NCI-H128 (cell line): ENCODE measurements at regions not wholly inside any gene's neighbourhood (a gene's known extent, or its start where the extent isn't known, plus 50 kb on each side); places are given as distances from the start of the nearest gene placed in this dataset.
"Not testable (repeated sequence)": the region's sequence is repeated elsewhere in the genome, so short reads cannot be mapped to it uniquely, and the experiment has no call there.

Source experiments
- DNase-seq: peaks from one replicate; lab custom pipeline; 2025; ENCODE audit not compliant: unreplicated experiment; lab: John Stamatoyannopoulos, UW

DNA sequence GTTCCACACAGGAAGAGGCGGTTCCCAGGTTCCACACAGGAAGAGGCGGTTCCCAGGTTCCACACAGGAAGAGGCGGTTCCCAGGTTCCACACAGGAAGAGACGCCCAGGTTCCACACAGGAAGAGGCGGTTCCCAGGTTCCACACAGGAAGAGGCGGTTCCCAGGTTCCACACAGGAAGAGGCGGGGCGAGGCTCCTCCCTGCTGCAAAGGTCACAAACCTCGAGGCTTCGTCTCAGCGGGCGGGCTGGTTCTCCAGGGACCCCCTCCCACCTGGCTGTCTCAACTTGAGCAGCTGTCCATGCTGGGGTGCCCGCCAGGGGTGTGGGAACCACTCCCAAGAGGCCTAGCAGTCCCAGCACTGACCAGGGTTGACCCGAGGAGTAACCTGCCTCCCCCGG, 94.3 kb upstream of the RUFY1 start:
- not testable (repeated sequence) for DNase-seq

- no peak for DNase-seq
Observed at GRCh38 chr5:179455320-179455719, 95.0 kb upstream of the RUFY1 start.

GRCh38 chr5:179454356-179454755, 96.0 kb upstream of the RUFY1 start:
- DNase-seq = no peak

DNA sequence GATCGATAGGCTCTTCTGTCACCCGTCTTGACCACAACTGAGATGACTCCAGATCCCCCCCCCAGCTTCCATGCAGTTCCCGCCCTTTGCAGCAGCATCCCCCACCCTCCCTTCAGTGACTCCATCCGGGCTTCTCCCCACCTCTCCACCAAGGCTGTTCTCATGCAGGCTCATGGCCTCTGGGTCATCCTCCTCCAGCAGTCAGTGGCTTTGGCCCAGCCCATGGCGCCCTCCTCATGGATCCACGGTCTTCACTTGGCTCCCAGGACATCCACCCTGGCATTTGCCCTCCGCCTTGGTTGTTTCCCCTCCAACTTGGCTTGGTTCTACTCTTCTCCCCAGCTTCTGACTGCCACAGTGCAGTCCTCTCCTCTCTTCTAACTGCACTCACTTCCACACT, 96.7 kb upstream of the RUFY1 start:
- DNase-seq = no peak

- no peak for DNase-seq
Observed at GRCh38 chr5:179452356-179453230, 97.8 kb upstream of the RUFY1 start.

DNA sequence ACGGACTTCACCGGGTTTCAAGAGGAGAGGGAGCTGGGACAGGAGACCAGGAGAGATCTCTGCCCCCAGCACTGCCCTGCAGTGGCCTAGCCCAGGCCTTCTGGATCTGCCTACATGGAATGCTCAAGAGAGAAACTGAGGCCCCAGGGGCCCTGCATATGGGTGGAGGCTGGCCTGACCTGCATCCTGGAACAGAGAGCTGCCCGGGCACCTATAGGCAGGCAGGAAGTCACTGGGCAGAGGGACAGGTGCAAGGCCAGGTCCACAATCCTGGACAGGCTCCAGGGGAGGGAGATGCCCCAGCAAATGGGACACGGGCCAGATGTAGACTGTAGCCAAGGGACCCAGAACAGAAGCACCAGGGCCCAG, 98.5 kb upstream of the RUFY1 start:
- no peak for DNase-seq

DNA sequence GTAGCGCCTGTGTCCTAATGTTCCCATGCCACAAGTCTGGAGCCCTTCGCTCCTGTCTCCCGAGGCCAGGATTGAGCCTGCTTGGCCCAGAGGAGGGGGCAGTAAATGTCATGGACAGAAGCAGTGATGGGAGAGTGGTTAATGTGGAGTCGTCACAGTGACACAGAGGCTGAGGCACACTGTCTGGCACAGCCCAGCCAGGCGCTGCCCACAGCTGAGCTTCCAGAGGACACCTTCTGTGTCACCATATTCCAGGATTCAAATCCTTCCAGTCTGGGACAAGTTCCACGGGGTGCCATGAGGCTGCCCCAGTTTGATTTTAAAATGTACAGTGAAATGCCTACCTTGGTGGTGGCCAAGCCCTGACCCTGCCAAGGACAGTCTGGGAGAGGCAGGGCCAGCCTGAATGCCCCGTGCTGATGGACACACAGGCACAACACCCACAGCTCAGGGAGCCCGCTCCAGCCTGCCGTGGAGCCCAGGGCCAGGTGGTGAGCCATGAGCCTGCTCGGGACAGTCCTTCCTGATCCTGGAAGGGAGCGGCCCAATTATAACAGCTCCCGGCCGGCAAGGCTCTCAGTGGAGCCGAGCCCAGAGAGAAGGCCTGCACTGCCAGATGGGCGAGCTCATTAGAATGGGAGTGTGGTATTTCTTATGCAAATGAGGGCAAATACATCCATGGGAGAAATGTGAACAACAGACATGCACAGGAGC, 99.1 kb upstream of the RUFY1 start:
- DNase-seq = no peak

GRCh38 chr5:179449950-179450349, 100.4 kb upstream of the RUFY1 start:
- DNase-seq = not testable (repeated sequence)

GRCh38 chr5:179448282-179448681, 102.1 kb upstream of the RUFY1 start:
- not testable (repeated sequence) for DNase-seq

DNA sequence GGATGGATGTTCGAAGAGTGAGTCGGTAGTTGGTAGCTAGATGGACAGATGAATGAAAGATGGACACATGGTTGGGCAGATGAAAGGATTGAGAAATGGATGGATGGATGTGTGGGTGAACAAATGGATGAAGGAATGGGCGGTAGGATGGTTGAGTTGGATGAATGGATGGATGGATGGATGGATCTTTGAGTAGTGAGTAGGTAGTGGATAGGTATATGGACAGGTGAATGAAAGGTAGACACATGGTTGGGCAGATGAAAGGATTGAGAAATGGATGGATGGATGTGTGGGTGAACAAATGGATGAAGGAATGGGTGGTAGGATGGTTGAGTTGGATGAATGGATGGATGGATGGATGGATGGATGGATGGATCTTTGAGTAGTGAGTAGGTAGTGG, 97.0 kb upstream of the ADAMTS2 start:
- DNase-seq = not testable (repeated sequence)

DNA sequence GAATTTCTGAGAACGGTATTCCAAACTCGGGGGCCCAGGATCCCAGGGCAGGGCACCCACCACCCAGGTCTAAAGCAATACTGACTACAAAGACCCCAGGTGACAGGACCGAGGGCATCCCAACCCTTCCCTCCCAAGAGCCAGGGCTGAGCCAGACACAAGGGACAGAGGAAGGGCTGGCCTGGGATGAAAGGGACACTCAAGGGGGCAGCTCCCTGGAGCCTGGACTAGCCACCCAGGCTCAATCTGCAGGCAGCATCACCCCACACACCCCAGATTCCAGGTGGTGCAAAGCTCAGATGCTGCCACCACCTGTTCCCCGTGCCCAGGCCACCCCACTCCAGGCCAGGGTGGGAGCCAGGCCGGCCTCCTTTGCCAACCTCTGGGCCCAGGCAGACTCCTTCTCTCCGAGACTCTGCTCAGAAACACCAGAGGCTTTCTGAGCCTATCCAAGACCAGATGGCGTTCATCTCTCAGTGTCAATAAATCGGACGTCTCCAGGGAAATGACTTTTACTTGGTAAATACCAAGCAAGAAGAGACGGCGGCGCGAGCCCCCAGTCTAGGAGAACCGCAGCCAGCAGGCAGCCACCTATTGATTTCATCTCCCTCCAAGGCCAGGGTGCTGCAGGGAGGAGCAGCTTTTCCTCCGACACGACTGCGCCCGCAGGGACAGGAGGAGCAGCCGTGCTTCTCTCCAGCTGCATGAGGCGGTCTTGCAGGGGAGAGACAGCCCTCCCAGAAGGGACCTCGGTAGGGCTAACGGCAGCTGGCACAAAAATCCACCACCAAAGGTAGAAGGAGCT, 94.1 kb upstream of the ADAMTS2 start:
- DNase-seq = no peak

- no peak for DNase-seq
Observed at GRCh38 chr5:179438461-179438860, 93.2 kb upstream of the ADAMTS2 start.

DNA sequence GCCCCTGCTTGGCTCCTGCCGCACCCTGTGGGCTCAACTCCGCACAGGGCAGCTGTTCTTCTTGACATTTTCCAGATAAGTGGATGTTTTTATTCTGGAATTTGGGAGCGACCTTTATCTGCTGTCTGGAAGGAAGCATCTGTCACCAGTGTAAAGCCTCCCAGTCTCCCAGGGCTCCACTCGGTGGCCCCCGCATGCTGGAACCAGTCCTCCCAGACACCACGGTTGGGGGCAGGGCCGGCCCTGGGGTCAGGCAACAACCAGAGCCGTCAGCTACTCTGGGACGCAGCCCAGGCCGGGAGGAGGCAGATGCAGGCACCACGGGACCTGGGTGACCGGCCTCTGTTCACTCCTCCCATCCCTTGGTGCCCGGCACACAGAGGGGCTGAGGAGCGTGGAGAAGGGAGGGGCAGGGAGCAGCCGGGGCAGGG, 92.8 kb upstream of the ADAMTS2 start:
- no peak for DNase-seq

GRCh38 chr5:179437341-179438001, 92.2 kb upstream of the ADAMTS2 start:
- no peak for DNase-seq

DNA sequence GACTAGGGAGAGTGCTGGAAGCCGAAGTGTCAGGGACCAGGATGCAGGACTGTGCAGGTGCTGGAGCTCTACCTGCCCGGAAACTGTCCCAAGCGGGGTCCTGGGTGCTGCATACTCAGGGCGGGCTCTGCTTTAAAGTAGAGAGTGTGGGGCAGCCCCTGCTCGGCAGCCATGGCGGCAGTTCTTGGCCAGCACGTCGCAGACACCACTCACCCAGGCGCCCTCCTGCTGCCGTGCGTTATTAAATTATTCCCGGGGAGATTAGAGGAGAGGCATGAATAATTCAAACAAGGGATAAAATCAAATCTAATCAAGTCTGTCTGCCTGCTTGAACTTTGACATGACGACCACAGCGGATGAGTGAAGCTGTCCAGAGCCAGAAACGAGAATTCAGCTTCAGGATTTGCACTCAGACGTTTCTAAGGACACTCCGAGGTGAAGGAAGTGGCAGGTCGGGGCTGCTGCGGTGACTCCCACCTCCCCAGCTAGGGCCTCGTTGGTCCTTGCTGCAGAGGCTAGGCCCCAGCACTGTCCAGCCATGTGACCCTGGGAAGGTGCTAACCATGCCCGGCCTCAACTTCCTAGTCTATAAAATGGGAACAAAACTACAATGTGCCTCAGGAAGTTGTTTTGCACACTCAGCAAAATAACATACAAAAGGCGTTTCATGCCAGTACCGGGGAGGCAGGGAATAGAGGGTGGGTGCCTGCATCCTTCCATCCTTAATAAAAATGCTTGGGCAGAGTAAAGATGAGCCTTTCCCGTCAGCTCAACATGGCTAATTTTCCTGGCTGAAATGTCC, 91.3 kb upstream of the ADAMTS2 start:
- no peak for DNase-seq

DNA sequence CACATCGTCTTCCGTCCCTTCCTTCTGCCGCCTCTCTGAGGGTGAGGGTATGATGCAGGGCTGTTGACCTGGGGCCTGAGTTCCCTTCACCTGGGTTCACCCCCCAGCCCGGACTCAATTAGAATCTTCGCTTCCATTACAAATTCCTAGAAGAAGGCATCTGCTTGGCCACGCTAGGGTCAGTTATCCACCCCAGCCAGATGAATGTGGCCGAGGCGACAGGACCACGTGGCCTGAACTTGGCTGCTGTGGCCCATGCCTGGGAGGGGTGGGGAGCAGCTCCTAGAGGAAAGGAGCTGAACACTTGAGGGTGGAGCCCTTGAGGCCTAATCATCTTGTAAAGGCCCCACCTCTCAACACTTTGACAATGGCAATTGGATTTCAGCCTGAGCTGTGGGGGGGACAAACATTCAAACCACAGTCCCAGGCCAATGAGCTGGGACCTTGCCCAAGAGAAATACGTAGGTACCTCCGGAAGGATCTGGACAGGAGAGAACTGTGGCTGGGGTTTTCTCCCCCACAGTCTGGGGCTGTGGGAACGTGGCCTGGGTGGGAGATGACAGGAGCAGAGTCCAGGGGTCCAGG, 90.6 kb upstream of the ADAMTS2 start:
- no peak for DNase-seq

GRCh38 chr5:179435181-179435580, 89.9 kb upstream of the ADAMTS2 start:
- DNase-seq = no peak

DNA sequence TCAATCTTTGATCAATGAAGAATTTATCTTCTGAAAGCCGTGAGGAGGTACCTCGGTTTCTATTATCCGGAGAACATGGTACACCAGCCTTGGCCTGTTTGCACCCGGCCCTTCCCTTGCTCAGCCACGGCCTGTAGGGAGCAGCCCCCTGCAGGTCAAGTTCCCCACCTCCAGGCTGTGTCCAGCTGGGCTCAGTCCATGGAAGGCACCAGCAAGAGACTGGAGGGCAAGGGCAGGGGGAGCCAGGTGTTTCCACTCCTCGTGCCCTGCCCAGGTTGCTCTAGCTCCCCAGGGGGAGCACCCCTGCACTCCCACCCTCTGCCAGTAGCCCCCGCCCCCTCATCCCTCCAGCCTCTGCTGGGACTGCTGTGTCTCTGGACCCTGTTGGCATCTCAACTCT, 87.3 kb upstream of the ADAMTS2 start:
- DNase-seq = no peak

GRCh38 chr5:179431221-179431824, 86.1 kb upstream of the ADAMTS2 start:
- DNase-seq = no peak
